ENCODE measurements at regions not wholly inside any gene's neighbourhood (a gene's known extent, or its start where the extent isn't known, plus 50 kb on each side); places are given as distances from the start of the nearest gene placed in this dataset.

DNA sequence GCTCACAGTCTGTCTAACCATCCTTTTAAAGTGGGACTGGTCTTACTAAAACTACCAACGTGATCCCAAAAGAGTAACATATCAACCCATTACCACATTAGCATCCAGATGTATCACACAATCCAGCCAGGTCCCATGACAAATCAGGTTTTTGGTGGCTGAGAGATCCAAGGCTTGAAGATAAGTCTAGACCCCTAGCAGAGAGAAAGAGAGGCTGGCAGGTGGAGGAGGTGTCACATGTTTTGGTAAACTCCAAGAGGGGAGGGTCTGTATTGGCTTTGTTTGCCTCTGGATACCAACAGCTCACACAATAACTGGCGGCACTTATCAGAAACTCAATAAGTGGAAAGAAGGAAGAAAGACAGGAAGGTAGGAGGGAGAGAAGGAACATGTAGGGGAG lies 357.6 kb downstream of the SS18 start:
- Histone ChIP-seq H3K79me2 (ENCODE audit: control insufficient read depth, insufficient read depth, low read length) (no peaks in the 10 kb centered on the region), H3K27me3 (ENCODE audit: control insufficient read depth in 2 of 2, insufficient read depth in 2 of 2, low read length in 2 of 2) (peaks cover 2 to 9% of the 10 kb centered on the region in 2 experiments), H4K20me1 (replicated peaks; ENCODE audit: control insufficient read depth, extremely low read depth, insufficient read depth, low read length) (no peaks in the 10 kb centered on the region), H2AFZ (ENCODE audit: low read depth, low read length) (no peak overlapping the region), H3K4me1 (ENCODE audit: control insufficient read depth, extremely low read depth, insufficient read depth, low read length) (no peaks in the 10 kb centered on the region), H3K27ac (ENCODE audit: insufficient read depth, low read depth, low read length) (no peak overlapping the region), H3K36me3 (ENCODE audit: control insufficient read depth in 2 of 2, extremely low read depth in 1 of 2, insufficient read depth in 2 of 2, low read length in 2 of 2) (no peaks in the 10 kb centered on the region), H3K9ac (replicated peaks; ENCODE audit: extremely low read depth, insufficient read depth, low read length) (no peak overlapping the region), H3K4me3 (replicated peaks in 1 of 3; ENCODE audit: insufficient read depth in 1 of 3, low read depth in 1 of 3, low read length in 3 of 3) (no peak overlapping the region), H3K9me1 (replicated peaks; ENCODE audit: control insufficient read depth, extremely low read depth, insufficient read depth, low read length) (no peaks in the 10 kb centered on the region), H3K9me3 (replicated peaks; ENCODE audit: control insufficient read depth, insufficient read depth, low read length) (no peaks in the 10 kb centered on the region), H3K4me2 (ENCODE audit: insufficient read depth, low read length) (no peak overlapping the region)
- intact Hi-C loops (cut with micrococcal nuclease) (no loop called here), dilution Hi-C loops (cut with MboI; ENCODE audit: extremely low pct_ligation_motif_present, low sequenced_read_pairs) (no loop called here)
- ChIA-PET POLR2A (no interaction called here), CTCF (no interaction called here)
- BruUV-seq (replicated peaks): no TSS peak
- DNase-seq (ENCODE audit: low read depth, low spot score) (no peak), FAIRE-seq (no peak)
- no peak for TF ChIP-seq JUN (IDR thresholded peaks at IDR 0.05; ENCODE audit: borderline replicate concordance, insufficient read depth, insufficient read length, low read depth)

DNA sequence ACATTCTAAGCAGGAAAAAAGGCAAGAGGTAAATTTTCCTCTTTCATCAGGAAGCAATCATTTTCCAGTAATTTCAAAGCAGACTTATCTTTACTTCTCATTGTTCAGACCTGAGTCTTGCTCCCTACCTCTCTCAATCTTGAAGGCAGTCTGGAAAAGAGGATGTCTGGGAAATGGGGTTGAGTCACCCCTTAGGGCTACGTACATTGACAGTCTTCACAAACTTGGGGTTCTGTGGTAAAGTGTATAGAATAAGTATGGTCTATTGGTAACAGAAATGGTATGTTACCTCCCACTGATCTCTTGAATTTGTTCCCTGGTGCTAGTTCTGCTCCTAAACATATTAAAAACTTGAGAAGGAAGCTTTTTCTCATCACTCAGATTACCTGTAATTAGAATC lies 361.3 kb downstream of the SS18 start:
- Histone ChIP-seq H3K4me1 (ENCODE audit: control insufficient read depth, extremely low read depth, insufficient read depth, low read length) (no peaks in the 10 kb centered on the region), H3K9ac (replicated peaks; ENCODE audit: extremely low read depth, insufficient read depth, low read length) (no peak overlapping the region), H4K20me1 (replicated peaks; ENCODE audit: control insufficient read depth, extremely low read depth, insufficient read depth, low read length) (no peaks in the 10 kb centered on the region), H3K36me3 (ENCODE audit: control insufficient read depth in 2 of 2, extremely low read depth in 1 of 2, insufficient read depth in 2 of 2, low read length in 2 of 2) (no peaks in the 10 kb centered on the region), H3K27me3 (ENCODE audit: control insufficient read depth in 2 of 2, insufficient read depth in 2 of 2, low read length in 2 of 2) (peaks cover 2 to 4% of the 10 kb centered on the region in 2 experiments), H3K79me2 (ENCODE audit: control insufficient read depth, insufficient read depth, low read length) (no peaks in the 10 kb centered on the region), H3K4me3 (replicated peaks in 1 of 3; ENCODE audit: insufficient read depth in 1 of 3, low read depth in 1 of 3, low read length in 3 of 3) (no peak overlapping the region), H2AFZ (ENCODE audit: low read depth, low read length) (no peak overlapping the region), H3K9me3 (replicated peaks; ENCODE audit: control insufficient read depth, insufficient read depth, low read length) (no peaks in the 10 kb centered on the region), H3K27ac (ENCODE audit: insufficient read depth, low read depth, low read length) (no peak overlapping the region), H3K4me2 (ENCODE audit: insufficient read depth, low read length) (no peak overlapping the region), H3K9me1 (replicated peaks; ENCODE audit: control insufficient read depth, extremely low read depth, insufficient read depth, low read length) (no peaks in the 10 kb centered on the region)
- CTCF ChIA-PET: no interaction called here
- dilution Hi-C loops (cut with MboI; ENCODE audit: extremely low pct_ligation_motif_present, low sequenced_read_pairs): no loop called here
- DNase-seq (ENCODE audit: low read depth, low spot score) (no peak), FAIRE-seq (no peak)
- TF ChIP-seq MYC (IDR thresholded peaks at IDR 0.05; ENCODE audit: low read depth, low read length) (no peak), POLR2A (IDR thresholded peaks at IDR 0.05; ENCODE audit: low read depth, low read length) (no peak), EZH2 (IDR thresholded peaks at IDR 0.05; ENCODE audit: borderline replicate concordance, low read depth, low read length, severe bottlenecking) (no peak), FOS (IDR thresholded peaks at IDR 0.05; ENCODE audit: borderline replicate concordance, insufficient read depth, low read length) (no peak), POLR2AphosphoS5 (IDR thresholded peaks at IDR 0.05; ENCODE audit: insufficient read depth, low read depth, low read length) (no peak), GATA2 (IDR thresholded peaks at IDR 0.05; ENCODE audit: insufficient read depth, insufficient read length, low read depth, low read length) (no peak), JUN (IDR thresholded peaks at IDR 0.05; ENCODE audit: borderline replicate concordance, insufficient read depth, insufficient read length, low read depth) (no peak)
- TF ChIP-seq, protein P1, sequence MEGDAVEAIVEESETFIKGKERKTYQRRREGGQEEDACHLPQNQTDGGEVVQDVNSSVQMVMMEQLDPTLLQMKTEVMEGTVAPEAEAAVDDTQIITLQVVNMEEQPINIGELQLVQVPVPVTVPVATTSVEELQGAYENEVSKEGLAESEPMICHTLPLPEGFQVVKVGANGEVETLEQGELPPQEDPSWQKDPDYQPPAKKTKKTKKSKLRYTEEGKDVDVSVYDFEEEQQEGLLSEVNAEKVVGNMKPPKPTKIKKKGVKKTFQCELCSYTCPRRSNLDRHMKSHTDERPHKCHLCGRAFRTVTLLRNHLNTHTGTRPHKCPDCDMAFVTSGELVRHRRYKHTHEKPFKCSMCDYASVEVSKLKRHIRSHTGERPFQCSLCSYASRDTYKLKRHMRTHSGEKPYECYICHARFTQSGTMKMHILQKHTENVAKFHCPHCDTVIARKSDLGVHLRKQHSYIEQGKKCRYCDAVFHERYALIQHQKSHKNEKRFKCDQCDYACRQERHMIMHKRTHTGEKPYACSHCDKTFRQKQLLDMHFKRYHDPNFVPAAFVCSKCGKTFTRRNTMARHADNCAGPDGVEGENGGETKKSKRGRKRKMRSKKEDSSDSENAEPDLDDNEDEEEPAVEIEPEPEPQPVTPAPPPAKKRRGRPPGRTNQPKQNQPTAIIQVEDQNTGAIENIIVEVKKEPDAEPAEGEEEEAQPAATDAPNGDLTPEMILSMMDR (IDR thresholded peaks at IDR 0.05; ENCODE audit: extremely low read depth in 1 of 2, insufficient read depth in 1 of 2, low read depth in 1 of 2, low read length in 2 of 2): no peak
- TF ChIP-seq, protein P2, sequence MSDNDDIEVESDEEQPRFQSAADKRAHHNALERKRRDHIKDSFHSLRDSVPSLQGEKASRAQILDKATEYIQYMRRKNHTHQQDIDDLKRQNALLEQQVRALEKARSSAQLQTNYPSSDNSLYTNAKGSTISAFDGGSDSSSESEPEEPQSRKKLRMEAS (IDR thresholded peaks at IDR 0.05; ENCODE audit: insufficient read depth, insufficient read length): no peak
- POLR2A ChIA-PET: no interaction called here
- intact Hi-C loops (cut with micrococcal nuclease): no loop called here
- BruUV-seq (replicated peaks): no TSS peak
